Stomach (tissue), 8 donors: ENCODE measurements at regions not wholly inside any gene's neighbourhood (a gene's known extent, or its start where the extent isn't known, plus 50 kb on each side); places are given as distances from the start of the nearest gene placed in this dataset.
A peak's percentile ranks its signal among the peaks of the same experiment; 100 is the strongest.
"Not testable (repeated sequence)": the region's sequence is repeated elsewhere in the genome, so short reads cannot be mapped to it uniquely, and the experiment has no call there.

Experiments
- DNase-seq, 2 donors: peaks; one replicate each; pipeline versions ENCODE4 v3.0.0 to v3.0.0-alpha.2; 2013 to 2019
- H3K27ac ChIP-seq, 5 donors: fragments of 200-600 bp in 4 of 5; sonication (generic) in 4 of 5; one replicate each; pipeline ENCODE4 v1.5.1; 2013 to 2019; ENCODE audit warnings: mild to moderate bottlenecking in 1 of 5, moderate library complexity in 1 of 5
- H3K27me3 ChIP-seq, 3 donors: fragments of 200-600 bp; sonication (generic); one replicate each; pipeline ENCODE4 v1.5.1; 2017 to 2019; ENCODE audit warnings: mixed run types in 1 of 3
- H3K36me3 ChIP-seq, 4 donors: fragments of 200-600 bp; sonication (generic); 1 replicate in 3 of 4; 2 replicates in 1 of 4; pipeline ENCODE4 v1.5.1; 2016 to 2019
- H3K4me1 ChIP-seq, 4 donors: fragments of 200-600 bp; sonication (generic); one replicate each; pipeline ENCODE4 v1.5.1; 2016 to 2019
- H3K4me3 ChIP-seq, 4 donors: fragments of 200-600 bp; sonication (generic) in 3 of 4; one replicate each; pipeline ENCODE4 v1.5.1; 2016 to 2019; ENCODE audit warnings: mild to moderate bottlenecking in 1 of 4
- H3K9me3 ChIP-seq, 4 donors: fragments of 200-600 bp; sonication (generic); one replicate each; pipeline ENCODE4 v1.5.1; 2016 to 2019
- CTCF ChIP-seq, 7 experiments: fragments of 450-650 bp in 4 of 7; fragments of 200-600 bp in 3 of 7; sonication (generic) in 3 of 7; IDR thresholded peaks; one replicate each; pipeline ENCODE4 v1.5.1; 2016 to 2019; ENCODE audit warnings: antibody characterized with exemption in 7 of 7, control low read depth in 2 of 7, mild to moderate bottlenecking in 1 of 7
- EP300 ChIP-seq: sonication (generic); formaldehyde crosslinking; IDR thresholded peaks from one replicate; pipeline ENCODE4 v1.6.1; 2017; ENCODE audit warnings: antibody characterized with exemption
- POLR2A ChIP-seq, 4 donors: fragments of 450-650 bp; IDR thresholded peaks; one replicate each; pipeline ENCODE4 v1.6.1; 2016; ENCODE audit warnings: antibody characterized with exemption in 4 of 4, control low read depth in 2 of 4, mild to moderate bottlenecking in 1 of 4, moderate library complexity in 1 of 4
- POLR2AphosphoS5 ChIP-seq, 3 donors: sonication (generic); formaldehyde crosslinking; IDR thresholded peaks; one replicate each; pipeline ENCODE4 v1.6.1; 2016; ENCODE audit warnings: antibody characterized with exemption in 3 of 3
- WGBS, 5 donors: extraction: QIAGEN DNeasy Blood & Tissue Kit in 3 of 5; methylation state at CpG; one replicate each; pipeline versions ENCODE4 v1.1.5 to v1.1.7; 2013 to 2018; 5-methylcytosine and 5-hydroxymethylcytosine counted together
- intact Hi-C: fragments of 100-400 bp; cut with DNase I; formaldehyde crosslinking; loops from one replicate; pipeline ENCODE4 v1.15.1; 2023; ENCODE audit warnings: low total_unique reads
- donor health status: healthy with polysubstance abuse.
- donor health status: Bipolar disorder and iron deficiency.
- donor health status: healthy.

GRCh38 chr20:50333131-50333670 is 142.6 kb downstream of the CEBPB start:
- Histone ChIP-seq H3K4me3 (no peak overlapping the region), H3K27me3 (no peaks in the 10 kb centered on the region), H3K36me3 (no peaks in the 10 kb centered on the region), H3K9me3 (no peaks in the 10 kb centered on the region), H3K27ac (peak overlapping the region in 1 of 5 donors; percentile 30), H3K4me1 (peaks cover 3 to 25% (median 13%) of the 10 kb centered on the region in 4 donors)
- WGBS, 5 donors = 84 to 92% (median 91%) methylated on average over 6 of the region's 6 CpGs
- DNase-seq = no peak
- TF ChIP-seq EP300 (no peak), POLR2AphosphoS5 (IDR thresholded peaks at IDR 0.05) (no peak), POLR2A (IDR thresholded peaks at IDR 0.05) (no peak)
- intact Hi-C loops = no loop called here

GRCh38 chr20:50333812-50334211 is 143.2 kb downstream of the CEBPB start:
- WGBS, 5 donors = 41 to 59% (median 52%) methylated on average over 8 of the region's 8 CpGs
- H3K27ac ChIP-seq = peak overlapping the region in 2 of 5 donors; percentile 1 to 30

GRCh38 chr20:50334512-50334911 is 143.9 kb downstream of the CEBPB start:
- DNase-seq, intact Hi-C loops, H3K27me3 ChIP-seq, H3K36me3 ChIP-seq, H3K4me3 ChIP-seq, H3K9me3 ChIP-seq: not testable (repeated sequence)
- Histone ChIP-seq H3K27ac (peak overlapping the region in 2 of 5 donors; percentile 1 to 30), H3K4me1 (peaks cover 3 to 38% (median 16%) of the 10 kb centered on the region in 4 donors)
- WGBS, 5 donors = 82 to 94% (median 89%) methylated on average over 6 of the region's 6 CpGs

More at GRCh38 chr20:50333812-50334211, 143.2 kb downstream of the CEBPB start:
- Histone ChIP-seq H3K4me1 (peaks cover 3 to 31% (median 15%) of the 10 kb centered on the region in 4 donors), H3K36me3 (no peaks in the 10 kb centered on the region), H3K27me3 (no peaks in the 10 kb centered on the region), H3K9me3 (no peaks in the 10 kb centered on the region), H3K4me3 (no peak overlapping the region)
- TF ChIP-seq CTCF (IDR thresholded peaks at IDR 0.05) = no peak
- no peak for TF ChIP-seq EP300
- no peak for TF ChIP-seq POLR2AphosphoS5 (IDR thresholded peaks at IDR 0.05)
- no peak for TF ChIP-seq POLR2A (IDR thresholded peaks at IDR 0.05)
- DNase-seq = no peak
- intact Hi-C loops = no loop called here

- H3K27ac ChIP-seq = no peak overlapping the region
- no peaks in the 10 kb centered on the region for H3K36me3 ChIP-seq
- TF ChIP-seq POLR2AphosphoS5 (IDR thresholded peaks at IDR 0.05) (no peak), CTCF (IDR thresholded peaks at IDR 0.05) (no peak), EP300 (no peak)
- DNase-seq = peak in 1 of 2 donors; percentile 81
- intact Hi-C loops = no loop called here
- H3K4me1 ChIP-seq = peaks cover 3 to 44% (median 17%) of the 10 kb centered on the region in 4 donors
- H3K9me3 ChIP-seq = no peaks in the 10 kb centered on the region
- 3 to 29% (median 21%) methylated on average over 2 of the region's 2 CpGs for WGBS, 5 donors
- H3K4me3 ChIP-seq = no peak overlapping the region
- H3K27me3 ChIP-seq = no peaks in the 10 kb centered on the region
Observed at GRCh38 chr20:50335105-50335504, 144.5 kb downstream of the CEBPB start.

GRCh38 chr20:50335866-50336265 is 145.2 kb downstream of the CEBPB start:
- WGBS, 5 donors = 90 to 95% (median 93%) methylated on average over 7 of the region's 7 CpGs
- TF ChIP-seq POLR2A (IDR thresholded peaks at IDR 0.05) = no peak
- TF ChIP-seq POLR2AphosphoS5 (IDR thresholded peaks at IDR 0.05) = no peak
- no peak for TF ChIP-seq CTCF (IDR thresholded peaks at IDR 0.05)
- no peak for TF ChIP-seq EP300
- Histone ChIP-seq H3K27me3 (no peaks in the 10 kb centered on the region), H3K9me3 (no peaks in the 10 kb centered on the region), H3K36me3 (no peaks in the 10 kb centered on the region), H3K4me1 (peaks cover 3 to 40% (median 19%) of the 10 kb centered on the region in 4 donors), H3K4me3 (no peak overlapping the region), H3K27ac (no peak overlapping the region)
- intact Hi-C loops = no loop called here
- no peak for DNase-seq
